COLO829 (cell line): ENCODE measurements at regions not wholly inside any gene's neighbourhood (a gene's known extent, or its start where the extent isn't known, plus 50 kb on each side); places are given as distances from the start of the nearest gene placed in this dataset.
A peak's percentile ranks its signal among the peaks of the same experiment; 100 is the strongest.
"Not testable (repeated sequence)": the region's sequence is repeated elsewhere in the genome, so short reads cannot be mapped to it uniquely, and the experiment has no call there.

ENCODE experiments used
- DNase-seq: peaks from one replicate; pipeline ENCODE4 v3.0.0; 2012; ENCODE audit warnings: low spot score

GRCh38 chr5:92992073-92992472 is 588.9 kb downstream of the NR2F1-AS1 start:
- no peak for DNase-seq

GRCh38 chr5:92991581-92992067 is 589.4 kb downstream of the NR2F1-AS1 start:
- DNase-seq = no peak

DNA sequence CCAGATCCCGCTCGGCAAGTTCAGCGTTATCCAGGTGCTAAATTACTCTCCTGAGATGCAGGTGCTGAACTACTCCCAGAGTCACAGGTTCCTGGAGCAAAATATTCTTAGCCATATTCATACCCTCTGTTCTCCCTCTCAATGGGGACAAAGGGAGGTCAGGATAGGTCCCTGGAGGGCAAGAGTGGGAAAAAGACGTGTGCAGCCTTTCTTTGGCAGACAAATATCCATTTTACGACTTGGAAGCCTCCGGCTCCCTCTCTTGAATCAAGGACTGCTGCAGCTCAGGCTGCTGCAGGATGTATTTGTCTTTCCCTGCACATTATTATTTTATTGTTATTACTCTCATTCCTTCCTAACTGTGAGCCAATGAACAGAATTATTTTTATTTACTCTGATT is 590.2 kb downstream of the NR2F1-AS1 start:
- DNase-seq = no peak

DNA sequence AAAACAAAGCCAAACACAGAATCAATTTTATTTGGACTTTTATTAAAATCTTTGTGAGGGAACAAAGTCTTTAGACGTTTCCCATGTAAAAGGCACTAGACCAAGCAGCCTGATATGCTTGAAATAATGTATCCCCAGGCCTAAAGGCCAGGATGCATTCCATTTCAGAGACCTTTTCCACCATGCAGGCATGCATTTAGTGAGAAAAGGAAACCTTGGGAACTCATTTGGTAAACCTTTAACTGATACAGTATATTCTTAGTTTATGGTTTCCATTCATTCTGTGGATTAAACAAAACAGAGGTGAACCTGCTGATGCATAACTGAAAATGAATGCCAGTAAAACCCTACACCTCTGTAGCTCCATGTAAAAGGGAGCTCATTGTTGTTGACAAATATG is 600.0 kb downstream of the NR2F1-AS1 start:
- no peak for DNase-seq

GRCh38 chr5:92980491-92980890 is 600.5 kb downstream of the NR2F1-AS1 start:
- DNase-seq = no peak

- peak; percentile 1 for DNase-seq
Observed at GRCh38 chr5:92979716-92980115, 601.3 kb downstream of the NR2F1-AS1 start.

- DNase-seq = no peak
Observed at GRCh38 chr5:92977846-92978540, 603.0 kb downstream of the NR2F1-AS1 start.

GRCh38 chr5:92976156-92976555 is 604.9 kb downstream of the NR2F1-AS1 start:
- DNase-seq = no peak

GRCh38 chr5:92969781-92970237 is 611.2 kb downstream of the NR2F1-AS1 start:
- peak; percentile 70 for DNase-seq

GRCh38 chr5:92969191-92969780 is 611.7 kb downstream of the NR2F1-AS1 start:
- DNase-seq = no peak

GRCh38 chr5:92963800-92964199 is 617.2 kb downstream of the NR2F1-AS1 start:
- DNase-seq = no peak

- no peak for DNase-seq
Observed at GRCh38 chr5:92962752-92963151, 618.3 kb downstream of the NR2F1-AS1 start.

DNA sequence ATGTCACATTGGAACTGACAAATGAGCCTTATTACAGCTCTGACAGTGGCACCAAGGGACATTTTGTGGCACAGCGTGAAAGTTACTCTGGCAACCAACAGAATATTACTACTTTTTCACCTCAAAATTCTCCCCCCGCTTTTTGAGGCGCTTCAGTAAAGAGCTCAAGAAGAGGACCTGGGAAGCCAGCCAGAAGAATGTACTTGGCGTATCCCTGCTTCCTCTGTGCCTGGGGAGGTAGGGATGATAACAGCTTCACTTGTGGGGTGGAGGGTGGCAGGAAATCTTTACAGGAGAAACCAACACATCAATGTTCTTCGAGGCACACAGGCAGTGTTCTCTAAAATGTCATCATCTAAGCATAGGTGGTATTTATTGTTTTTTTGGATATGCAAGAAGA is 624.1 kb downstream of the NR2F1-AS1 start:
- DNase-seq = no peak

- DNase-seq = no peak
Observed at GRCh38 chr5:92952243-92952642, 628.8 kb downstream of the NR2F1-AS1 start.

- no peak for DNase-seq
Observed at GRCh38 chr5:92951746-92952145, 629.3 kb downstream of the NR2F1-AS1 start.

DNA sequence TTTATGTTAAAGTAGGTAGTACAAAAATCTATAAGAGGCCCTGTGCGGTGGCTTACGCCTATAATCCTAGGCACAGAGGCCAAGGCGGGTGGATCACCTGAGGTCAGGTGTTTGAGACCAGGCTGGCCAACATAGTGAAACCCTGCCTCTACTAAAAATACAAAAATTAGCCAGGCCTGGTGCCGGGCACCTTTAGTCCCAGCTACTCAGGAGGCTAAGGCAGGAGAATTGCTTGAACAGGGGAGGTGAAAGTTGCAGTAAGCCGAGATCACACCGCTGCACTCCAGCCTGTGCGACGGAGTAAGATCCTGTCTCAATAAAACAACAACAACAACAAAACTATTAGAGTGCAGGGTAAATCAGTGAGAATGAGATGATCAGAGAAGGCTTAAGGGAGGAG is 634.5 kb downstream of the NR2F1-AS1 start:
- no peak for DNase-seq

- DNase-seq = no peak
Observed at GRCh38 chr5:92945605-92946097, 635.4 kb downstream of the NR2F1-AS1 start.

DNA sequence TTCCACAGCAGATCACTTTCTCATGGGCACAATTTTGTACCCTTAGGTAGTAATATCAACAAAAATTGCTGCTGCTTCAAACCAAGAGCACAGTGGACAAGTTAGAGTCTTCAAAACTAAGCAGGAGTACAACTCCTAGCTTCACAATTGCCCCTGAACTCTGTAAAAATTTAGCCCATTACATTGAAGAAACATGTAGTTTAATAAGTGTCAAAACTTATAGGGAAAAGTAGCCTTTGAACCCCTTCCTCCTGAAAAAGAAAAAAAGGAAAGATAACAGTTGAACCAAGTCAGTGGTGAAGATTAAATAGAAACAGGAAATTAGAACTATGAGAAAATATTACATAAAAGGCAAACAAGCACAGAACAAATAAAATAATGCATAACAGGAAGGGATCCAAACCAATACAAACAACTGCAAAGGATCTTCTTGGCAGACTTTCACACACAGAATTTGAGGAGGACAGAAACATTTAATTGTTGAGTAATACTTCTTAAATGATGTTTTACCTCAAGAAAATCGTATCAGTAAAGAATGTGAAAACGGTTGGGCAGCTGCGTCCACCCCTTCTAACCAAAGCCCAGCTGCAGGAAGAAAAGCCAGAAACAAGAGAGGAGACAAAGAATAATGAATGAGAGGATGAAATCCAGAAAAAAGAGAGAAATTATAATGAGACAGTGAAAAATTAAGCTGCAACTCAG is 636.0 kb downstream of the NR2F1-AS1 start:
- DNase-seq = no peak

DNA sequence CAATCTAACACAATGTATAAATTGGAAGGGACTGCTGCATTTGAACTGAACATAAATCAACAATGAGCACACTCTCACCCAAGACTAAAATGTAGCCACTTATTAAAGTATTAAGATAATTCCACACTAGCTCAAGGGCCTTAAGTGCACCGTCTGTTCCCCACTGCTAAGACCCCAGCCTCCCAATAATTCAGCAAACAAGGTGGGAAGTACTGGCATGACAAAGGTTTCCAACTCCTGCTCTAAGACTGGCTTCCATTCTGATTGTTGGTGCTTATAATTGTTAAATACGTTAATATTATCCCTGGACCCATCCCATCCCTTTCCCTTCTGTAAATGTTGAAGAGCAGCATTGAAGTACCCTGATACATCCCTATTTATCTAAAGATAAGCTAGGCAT is 636.7 kb downstream of the NR2F1-AS1 start:
- DNase-seq = no peak

- no peak for DNase-seq
Observed at GRCh38 chr5:92942762-92943161, 638.3 kb downstream of the NR2F1-AS1 start.

DNA sequence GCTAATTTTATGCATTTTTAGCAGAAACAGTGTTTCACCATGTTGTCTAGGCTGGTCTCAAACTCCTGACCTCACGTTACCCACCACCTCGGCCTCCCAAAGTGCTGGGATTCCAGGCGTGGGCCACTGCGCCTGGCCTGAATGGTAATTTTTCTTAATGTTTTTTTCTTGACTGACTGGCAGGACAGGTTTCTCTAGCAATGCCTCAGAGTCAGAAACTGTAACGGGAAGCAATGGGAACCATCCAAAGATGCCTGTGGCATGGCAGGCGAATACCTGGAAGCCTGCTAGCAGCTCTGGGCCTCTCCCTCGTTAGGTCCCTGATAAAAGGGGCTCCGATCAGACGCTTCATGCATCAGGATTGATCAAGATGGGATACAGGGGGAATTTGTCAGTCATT is 639.2 kb downstream of the NR2F1-AS1 start:
- DNase-seq = no peak

DNA sequence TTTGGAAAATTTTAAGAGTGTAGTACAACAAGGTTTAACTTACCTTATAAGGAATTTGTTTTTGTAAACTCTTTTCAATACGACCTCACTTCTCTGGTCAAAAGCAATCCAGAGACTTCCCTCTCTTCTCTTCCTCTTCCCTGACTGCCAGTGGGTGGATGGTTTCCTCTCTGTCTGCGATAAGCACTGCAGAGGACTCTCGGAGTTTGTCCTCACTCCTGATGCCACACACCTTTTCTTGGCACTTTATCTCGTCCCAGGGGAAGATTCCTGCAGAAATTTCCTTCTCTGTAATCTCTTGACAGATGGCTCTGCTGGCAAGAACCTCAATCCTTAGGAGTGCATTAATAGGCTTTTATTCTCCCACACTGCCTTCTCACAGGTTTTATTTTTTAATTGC is 641.6 kb downstream of the NR2F1-AS1 start:
- DNase-seq = no peak

- DNase-seq = not testable (repeated sequence)
Observed at GRCh38 chr5:92937396-92937795, 643.6 kb downstream of the NR2F1-AS1 start.
